GM12878 (cell line): ENCODE measurements at regions not wholly inside any gene's neighbourhood (a gene's known extent, or its start where the extent isn't known, plus 50 kb on each side); places are given as distances from the start of the nearest gene placed in this dataset.

ENCODE experiments used
- ATAC-seq: fragments of 200-7000 bp; cut with Tn5 transposase; 3 replicates; pipeline ENCODE4 v1.9.1; 2020; ENCODE audit warnings: mild to moderate bottlenecking, moderate library complexity
- BruUV-seq: library from RNA; stranded (reverse); fragments of 400-500 nt; replicated peaks from 2 replicates; lab custom pipeline; 2021; lab: Mats Ljungman, UMichigan
- CTCF ChIA-PET: fragments of 300-600 bp; sonication (Branson Sonifier 250); formaldehyde crosslinking; extraction: SDS; loops from one replicate; lab custom pipeline; 2021; ENCODE audit warnings: inconsistent platforms; lab: Yijun Ruan, JAX
- POLR2A ChIA-PET: fragments of 350-600 bp; formaldehyde crosslinking; extraction: SDS; loops from one replicate; lab custom pipeline; 2021; ENCODE audit warnings: inconsistent platforms; lab: Charles Lee
- RAD21 ChIA-PET: fragments of 300-600 bp; sonication (Branson Sonifier 250); formaldehyde crosslinking; loops from one replicate; lab custom pipeline; 2023; ENCODE audit warnings: antibody characterized with exemption; ENCODE audit not compliant: unreplicated experiment; lab: Charles Lee
- SMC1A ChIA-PET: fragments of 300-600 bp; sonication (Branson Sonifier 250); formaldehyde crosslinking; loops from one replicate; lab custom pipeline; 2023; ENCODE audit not compliant: unreplicated experiment, uncharacterized antibody; lab: Charles Lee
- DNase-seq: peaks from one replicate; pipeline ENCODE4 v3.0.0-alpha.2; 2011; ENCODE audit warnings: low read depth, low spot score
- FAIRE-seq: peaks from 3 replicates; lab custom pipeline; 2011; peaks lifted over from hg19 to GRCh38; lab: Jason Lieb, UNC
- H2AFZ ChIP-seq: 2 replicates; pipeline ENCODE4 v1.6.0; 2011; ENCODE audit warnings: low read depth, low read length, control low read depth; ENCODE audit not compliant: control insufficient read depth
- H3K27ac ChIP-seq: 2 replicates; pipeline ENCODE4 v1.5.1; 2011; ENCODE audit warnings: control low read depth; ENCODE audit not compliant: control insufficient read depth, insufficient read depth
- H3K27me3 ChIP-seq, 2 experiments: replicated peaks in 1 of 2; 2 replicates each; pipeline versions ENCODE4 v1.6.0 to v1.6.1; 2011; ENCODE audit warnings: low read length in 1 of 2; ENCODE audit not compliant: control insufficient read depth in 2 of 2, insufficient read depth in 2 of 2
- H3K36me3 ChIP-seq, 2 experiments: 2 replicates each; pipeline ENCODE4 v1.5.1; 2011; ENCODE audit warnings: low read length in 1 of 2; ENCODE audit not compliant: control insufficient read depth in 2 of 2, insufficient read depth in 2 of 2
- H3K4me1 ChIP-seq: 2 replicates; pipeline ENCODE4 v1.6.1; 2011; ENCODE audit warnings: mild to moderate bottlenecking, low read length, moderate library complexity, mixed read lengths; ENCODE audit not compliant: control insufficient read depth, insufficient read depth
- H3K4me2 ChIP-seq: 2 replicates; pipeline ENCODE4 v1.6.0; 2011; ENCODE audit warnings: control low read depth; ENCODE audit not compliant: control insufficient read depth, insufficient read depth
- H3K4me3 ChIP-seq: fragments of 200-600 bp; sonication (generic); 2 replicates; pipeline ENCODE4 v1.5.1; 2016
- H3K79me2 ChIP-seq: 2 replicates; pipeline ENCODE4 v1.6.0; 2011; ENCODE audit warnings: low read length; ENCODE audit not compliant: control insufficient read depth, insufficient read depth
- H3K9ac ChIP-seq: 2 replicates; pipeline ENCODE4 v1.8.0; 2011; ENCODE audit warnings: low read length, control low read depth, mixed read lengths; ENCODE audit not compliant: control insufficient read depth, insufficient read depth
- H3K9me3 ChIP-seq: replicated peaks from 3 replicates; pipeline ENCODE4 v1.5.1; 2011; ENCODE audit warnings: mild to moderate bottlenecking, low read length; ENCODE audit not compliant: control insufficient read depth, insufficient read depth
- H4K20me1 ChIP-seq: 2 replicates; pipeline ENCODE4 v1.6.0; 2011; ENCODE audit not compliant: control insufficient read depth, insufficient read depth
- ATF7 ChIP-seq: fragments of 450-650 bp; IDR thresholded peaks from 2 replicates; pipeline ENCODE4 v1.6.1; 2016; ENCODE audit warnings: low read depth, mild to moderate bottlenecking
- EED ChIP-seq: sonication (generic); IDR thresholded peaks from 2 replicates; pipeline ENCODE4 v1.6.1; 2016; ENCODE audit warnings: antibody characterized with exemption, low read depth
- ETV6 ChIP-seq, 2 experiments: fragments of 450-650 bp in 1 of 2; IDR thresholded peaks in 1 of 2; conservative IDR thresholded peaks in 1 of 2; 2 replicates each; pipeline ENCODE4 v1.6.1; 2014; ENCODE audit warnings: antibody characterized with exemption in 1 of 2, borderline replicate concordance in 1 of 2, low read depth in 1 of 2, mild to moderate bottlenecking in 1 of 2, moderate library complexity in 1 of 2
- GABPA ChIP-seq: IDR thresholded peaks from 2 replicates; pipeline ENCODE4 v1.6.1; 2014; ENCODE audit warnings: antibody characterized with exemption, low read depth, mild to moderate bottlenecking, inconsistent platforms
- HDGF ChIP-seq: fragments of 450-650 bp; IDR thresholded peaks from 2 replicates; pipeline ENCODE4 v1.6.1; 2016; ENCODE audit warnings: antibody characterized with exemption
- IKZF1 ChIP-seq: fragments of 450-650 bp; conservative IDR thresholded peaks from 2 replicates; pipeline ENCODE4 v1.6.1; 2017; ENCODE audit warnings: antibody characterized with exemption, mild to moderate bottlenecking
- IKZF2 ChIP-seq, 2 experiments: fragments of 450-650 bp; IDR thresholded peaks; 2 replicates each; pipeline ENCODE4 v1.6.1; 2017; ENCODE audit warnings: mild to moderate bottlenecking in 2 of 2, moderate library complexity in 2 of 2
- PAX5 ChIP-seq: IDR thresholded peaks from 2 replicates; pipeline ENCODE4 v1.6.1; 2011; ENCODE audit warnings: low read depth, low read length, borderline replicate concordance
- TCF7 ChIP-seq: IDR thresholded peaks from 2 replicates; pipeline ENCODE4 v1.6.1; 2014; ENCODE audit warnings: antibody characterized with exemption, borderline replicate concordance
- YBX1 ChIP-seq: fragments of 450-650 bp; IDR thresholded peaks from 2 replicates; pipeline ENCODE4 v1.6.1; 2016; ENCODE audit warnings: antibody characterized with exemption
- WGBS: methylation state at CpG from one replicate; pipeline ENCODE4 v1.1.6; 2016; ENCODE audit warnings: low lambda C conversion rate; ENCODE audit not compliant: insufficient replicate concordance, insufficient coverage; ENCODE audit errors: missing lambda C conversion rate; 5-methylcytosine and 5-hydroxymethylcytosine counted together
- in situ Hi-C: fragments of 300-500 bp; cut with MboI; formaldehyde crosslinking; loops from 9 replicates; pipeline ENCODE4 v1.14.3; 2018; ENCODE audit warnings: mixed read lengths
- intact Hi-C: fragments of 100-400 bp; cut with micrococcal nuclease; formaldehyde crosslinking; loops from one replicate; pipeline ENCODE4 v1.14.2; 2022; ENCODE audit not compliant: unreplicated experiment
- TF ChIP-seq, protein P1 (sequence below): fragments of 450-650 bp; IDR thresholded peaks from 2 replicates; pipeline ENCODE4 v1.6.1; 2017; ENCODE audit warnings: mild to moderate bottlenecking, low read depth, inconsistent platforms; ENCODE audit not compliant: poor library complexity, severe bottlenecking
- TF ChIP-seq, protein P2 (sequence below): fragments of 450-650 bp; IDR thresholded peaks from 2 replicates; pipeline ENCODE4 v1.6.1; 2016; ENCODE audit warnings: mild to moderate bottlenecking
- TF ChIP-seq, protein P3 (sequence below): IDR thresholded peaks from 2 replicates; pipeline ENCODE4 v1.6.1; 2012; ENCODE audit warnings: mild to moderate bottlenecking, low read depth, low read length

DNA sequence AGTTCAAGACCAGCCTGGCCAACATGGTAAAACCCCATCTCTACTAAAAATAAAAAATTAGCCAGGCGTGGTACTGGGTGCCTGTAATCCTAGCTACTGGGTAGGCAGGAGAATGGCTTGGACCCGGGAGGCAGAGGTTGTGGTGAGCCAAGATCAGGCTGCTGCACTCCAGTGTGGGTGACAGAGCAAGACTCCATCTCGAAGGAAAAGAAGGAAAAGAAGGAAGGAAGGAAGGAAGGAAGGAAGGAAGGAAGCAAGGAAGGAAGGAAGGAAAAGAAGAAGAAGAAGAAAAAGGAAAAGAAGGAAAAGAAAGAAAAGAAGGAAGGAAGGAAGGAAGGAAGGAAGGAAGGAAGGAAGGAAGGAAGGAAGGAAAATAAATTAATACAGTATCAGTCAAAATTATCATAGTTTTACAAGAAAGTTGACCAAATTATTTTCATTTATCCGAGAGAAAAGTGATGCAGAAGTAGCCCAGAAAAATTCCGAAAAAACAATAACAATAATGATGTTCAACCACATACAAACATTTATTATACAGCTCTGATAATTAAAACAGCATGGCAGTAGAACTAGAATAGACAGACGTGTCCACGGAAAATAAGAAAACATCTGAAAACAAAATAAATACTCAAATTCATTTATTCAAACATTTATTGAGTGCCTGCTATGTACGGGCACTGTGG is 292.4 kb upstream of the MKLN1 start:
- ATAC-seq (no peak), FAIRE-seq (no peak), DNase-seq (no peak)
- intact Hi-C loops (no loop called here), in situ Hi-C loops (no loop called here)
- ChIA-PET RAD21 (interaction anchor here (0.6 to 2.6 kb wide), 5 partner anchors 9 to 138 kb away, joined by 3 to 8 read pairs (median 3); no protein-coding TSS in a partner anchor), SMC1A (interaction anchor here (0.8 to 1.9 kb wide), 7 partner anchors 14 to 121 kb away, joined by 3 to 8 read pairs (median 5); no protein-coding TSS in a partner anchor), CTCF (interaction anchor here (0.8 to 2.4 kb wide), 4 partner anchors 13 to 160 kb away, joined by 3 to 15 read pairs (median 5); no protein-coding TSS in a partner anchor), POLR2A (interaction anchor here (0.7 to 1.1 kb wide), 2 partner anchors 23 to 87 kb away, joined by 3 read pairs; no protein-coding TSS in a partner anchor)
- Histone ChIP-seq H3K9me3 (no peaks in the 10 kb centered on the region; the same call in 1 of the 3 replicates), H3K79me2 (peaks cover 48% of the 10 kb centered on the region), H3K36me3 (no peaks in the 10 kb centered on the region; a peak in 2 of 4 replicates), H3K4me2 (peak overlapping the region; percentile 26; the same call in 1 of the 2 replicates), H3K27ac (peak overlapping the region; percentile 76; the same call in 1 of the 2 replicates), H3K9ac (no peak overlapping the region), H3K27me3 (no peaks in the 10 kb centered on the region), H3K4me1 (peaks cover 62% of the 10 kb centered on the region), H3K4me3 (no peak overlapping the region), H2AFZ (no peak overlapping the region), H4K20me1 (no peaks in the 10 kb centered on the region)
- no TSS peak for BruUV-seq
- 62% methylated on average over 8 of the region's 8 CpGs for WGBS
- peak; percentile 60 to 62 for TF ChIP-seq IKZF2 (IDR thresholded peaks at IDR 0.05)
- no peak for TF ChIP-seq GABPA
- 0 out of 2 replicates have a peak, but pooled peaks have one; percentile 21 for TF ChIP-seq PAX5
- TF ChIP-seq, protein P1, sequence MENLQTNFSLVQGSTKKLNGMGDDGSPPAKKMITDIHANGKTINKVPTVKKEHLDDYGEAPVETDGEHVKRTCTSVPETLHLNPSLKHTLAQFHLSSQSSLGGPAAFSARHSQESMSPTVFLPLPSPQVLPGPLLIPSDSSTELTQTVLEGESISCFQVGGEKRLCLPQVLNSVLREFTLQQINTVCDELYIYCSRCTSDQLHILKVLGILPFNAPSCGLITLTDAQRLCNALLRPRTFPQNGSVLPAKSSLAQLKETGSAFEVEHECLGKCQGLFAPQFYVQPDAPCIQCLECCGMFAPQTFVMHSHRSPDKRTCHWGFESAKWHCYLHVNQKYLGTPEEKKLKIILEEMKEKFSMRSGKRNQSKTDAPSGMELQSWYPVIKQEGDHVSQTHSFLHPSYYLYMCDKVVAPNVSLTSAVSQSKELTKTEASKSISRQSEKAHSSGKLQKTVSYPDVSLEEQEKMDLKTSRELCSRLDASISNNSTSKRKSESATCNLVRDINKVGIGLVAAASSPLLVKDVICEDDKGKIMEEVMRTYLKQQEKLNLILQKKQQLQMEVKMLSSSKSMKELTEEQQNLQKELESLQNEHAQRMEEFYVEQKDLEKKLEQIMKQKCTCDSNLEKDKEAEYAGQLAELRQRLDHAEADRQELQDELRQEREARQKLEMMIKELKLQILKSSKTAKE = peak; percentile 7
- TF ChIP-seq, protein P2, sequence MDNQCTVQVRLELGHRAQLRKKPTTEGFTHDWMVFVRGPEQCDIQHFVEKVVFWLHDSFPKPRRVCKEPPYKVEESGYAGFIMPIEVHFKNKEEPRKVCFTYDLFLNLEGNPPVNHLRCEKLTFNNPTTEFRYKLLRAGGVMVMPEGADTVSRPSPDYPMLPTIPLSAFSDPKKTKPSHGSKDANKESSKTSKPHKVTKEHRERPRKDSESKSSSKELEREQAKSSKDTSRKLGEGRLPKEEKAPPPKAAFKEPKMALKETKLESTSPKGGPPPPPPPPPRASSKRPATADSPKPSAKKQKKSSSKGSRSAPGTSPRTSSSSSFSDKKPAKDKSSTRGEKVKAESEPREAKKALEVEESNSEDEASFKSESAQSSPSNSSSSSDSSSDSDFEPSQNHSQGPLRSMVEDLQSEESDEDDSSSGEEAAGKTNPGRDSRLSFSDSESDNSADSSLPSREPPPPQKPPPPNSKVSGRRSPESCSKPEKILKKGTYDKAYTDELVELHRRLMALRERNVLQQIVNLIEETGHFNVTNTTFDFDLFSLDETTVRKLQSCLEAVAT = 0 out of 2 replicates have a peak, but pooled peaks have one; percentile 36
- no peak for TF ChIP-seq TCF7
- TF ChIP-seq ATF7 = 0 out of 2 replicates have a peak, but pooled peaks have one; percentile 24
- peak; percentile 66 for TF ChIP-seq IKZF1
- TF ChIP-seq YBX1 = 0 out of 2 replicates have a peak, but pooled peaks have one; percentile 79
- TF ChIP-seq EED = 0 out of 2 replicates have a peak, but pooled peaks have one; percentile 65
- TF ChIP-seq ETV6 (conservative IDR thresholded peaks at IDR 0.05 in 1 of 2, IDR thresholded peaks at IDR 0.05 in 1 of 2; ENCODE audit: borderline replicate concordance in 1 of 2, low read depth in 1 of 2) = peak in 1 of 2 experiments; percentile 93; a peak in 2 of 4 replicates
- TF ChIP-seq, protein P3, sequence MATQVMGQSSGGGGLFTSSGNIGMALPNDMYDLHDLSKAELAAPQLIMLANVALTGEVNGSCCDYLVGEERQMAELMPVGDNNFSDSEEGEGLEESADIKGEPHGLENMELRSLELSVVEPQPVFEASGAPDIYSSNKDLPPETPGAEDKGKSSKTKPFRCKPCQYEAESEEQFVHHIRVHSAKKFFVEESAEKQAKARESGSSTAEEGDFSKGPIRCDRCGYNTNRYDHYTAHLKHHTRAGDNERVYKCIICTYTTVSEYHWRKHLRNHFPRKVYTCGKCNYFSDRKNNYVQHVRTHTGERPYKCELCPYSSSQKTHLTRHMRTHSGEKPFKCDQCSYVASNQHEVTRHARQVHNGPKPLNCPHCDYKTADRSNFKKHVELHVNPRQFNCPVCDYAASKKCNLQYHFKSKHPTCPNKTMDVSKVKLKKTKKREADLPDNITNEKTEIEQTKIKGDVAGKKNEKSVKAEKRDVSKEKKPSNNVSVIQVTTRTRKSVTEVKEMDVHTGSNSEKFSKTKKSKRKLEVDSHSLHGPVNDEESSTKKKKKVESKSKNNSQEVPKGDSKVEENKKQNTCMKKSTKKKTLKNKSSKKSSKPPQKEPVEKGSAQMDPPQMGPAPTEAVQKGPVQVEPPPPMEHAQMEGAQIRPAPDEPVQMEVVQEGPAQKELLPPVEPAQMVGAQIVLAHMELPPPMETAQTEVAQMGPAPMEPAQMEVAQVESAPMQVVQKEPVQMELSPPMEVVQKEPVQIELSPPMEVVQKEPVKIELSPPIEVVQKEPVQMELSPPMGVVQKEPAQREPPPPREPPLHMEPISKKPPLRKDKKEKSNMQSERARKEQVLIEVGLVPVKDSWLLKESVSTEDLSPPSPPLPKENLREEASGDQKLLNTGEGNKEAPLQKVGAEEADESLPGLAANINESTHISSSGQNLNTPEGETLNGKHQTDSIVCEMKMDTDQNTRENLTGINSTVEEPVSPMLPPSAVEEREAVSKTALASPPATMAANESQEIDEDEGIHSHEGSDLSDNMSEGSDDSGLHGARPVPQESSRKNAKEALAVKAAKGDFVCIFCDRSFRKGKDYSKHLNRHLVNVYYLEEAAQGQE = no peak
- peak; percentile 88 for TF ChIP-seq HDGF
